Peyer's patch (tissue), 4 donors: ENCODE measurements at regions not wholly inside any gene's neighbourhood (a gene's known extent, or its start where the extent isn't known, plus 50 kb on each side); places are given as distances from the start of the nearest gene placed in this dataset.

Source experiments
- DNase-seq, 3 donors: peaks; one replicate each; pipeline ENCODE4 v3.0.0-alpha.2; 2017 to 2019
- H3K27ac ChIP-seq, 4 donors: fragments of 200-600 bp; sonication (generic); one replicate each; pipeline ENCODE4 v1.5.1; 2016 to 2019
- H3K27me3 ChIP-seq, 2 donors: fragments of 200-600 bp; sonication (generic); one replicate each; pipeline ENCODE4 v1.5.1; 2019
- H3K36me3 ChIP-seq, 3 donors: fragments of 200-600 bp; sonication (generic); one replicate each; pipeline ENCODE4 v1.5.1; 2016 to 2019
- H3K4me1 ChIP-seq, 4 donors: fragments of 200-600 bp; sonication (generic); one replicate each; pipeline ENCODE4 v1.5.1; 2016 to 2019
- H3K4me3 ChIP-seq, 4 donors: fragments of 200-600 bp; sonication (generic); 1 replicate in 3 of 4; 2 replicates in 1 of 4; pipeline ENCODE4 v1.5.1; 2016 to 2019; ENCODE audit warnings: mild to moderate bottlenecking in 1 of 4
- H3K9me3 ChIP-seq, 4 donors: fragments of 200-600 bp; sonication (generic); one replicate each; pipeline ENCODE4 v1.5.1; 2016 to 2019; ENCODE audit warnings: mild to moderate bottlenecking in 1 of 4
- CTCF ChIP-seq, 6 experiments: fragments of 450-650 bp in 4 of 6; fragments of 200-600 bp in 2 of 6; sonication (generic) in 1 of 6; IDR thresholded peaks; one replicate each; pipeline ENCODE4 v1.5.1; 2017 to 2019; ENCODE audit warnings: antibody characterized with exemption in 6 of 6, mild to moderate bottlenecking in 3 of 6, moderate library complexity in 1 of 6
- POLR2A ChIP-seq, 2 donors: fragments of 450-650 bp; IDR thresholded peaks; one replicate each; pipeline ENCODE4 v1.5.1; 2017; ENCODE audit warnings: antibody characterized with exemption in 2 of 2, mild to moderate bottlenecking in 2 of 2, moderate library complexity in 2 of 2

- TF ChIP-seq POLR2A (IDR thresholded peaks at IDR 0.05) = no peak
- no peak for TF ChIP-seq CTCF (IDR thresholded peaks at IDR 0.05)
- Histone ChIP-seq H3K9me3 (peaks cover 0 to 4% (median 0%) of the 10 kb centered on the region in 4 donors), H3K4me1 (no peaks in the 10 kb centered on the region), H3K4me3 (no peak overlapping the region), H3K27me3 (no peaks in the 10 kb centered on the region), H3K27ac (no peak overlapping the region), H3K36me3 (no peaks in the 10 kb centered on the region)
- no peak for DNase-seq
Observed at GRCh38 chr20:22681591-22682248, 97.3 kb upstream of the FOXA2 start.

GRCh38 chr20:22682381-22682780 lies 98.0 kb upstream of the FOXA2 start:
- no peak for DNase-seq
- H3K9me3 ChIP-seq = peaks cover 0 to 4% (median 0%) of the 10 kb centered on the region in 4 donors
- TF ChIP-seq CTCF (IDR thresholded peaks at IDR 0.05) = no peak
- no peaks in the 10 kb centered on the region for H3K4me1 ChIP-seq
- no peak overlapping the region for H3K4me3 ChIP-seq
- H3K36me3 ChIP-seq = no peaks in the 10 kb centered on the region
- no peaks in the 10 kb centered on the region for H3K27me3 ChIP-seq
- H3K27ac ChIP-seq = no peak overlapping the region

- H3K27ac ChIP-seq = no peak overlapping the region
Observed at GRCh38 chr20:22684072-22684762, 99.8 kb upstream of the FOXA2 start.

GRCh38 chr20:22684763-22685443 lies 100.5 kb upstream of the FOXA2 start:
- Histone ChIP-seq H3K27ac (no peak overlapping the region), H3K36me3 (no peaks in the 10 kb centered on the region), H3K9me3 (no peaks in the 10 kb centered on the region), H3K4me3 (no peak overlapping the region), H3K27me3 (no peaks in the 10 kb centered on the region), H3K4me1 (no peaks in the 10 kb centered on the region)
- DNase-seq = no peak
- no peak for TF ChIP-seq CTCF (IDR thresholded peaks at IDR 0.05)
- no peak for TF ChIP-seq POLR2A (IDR thresholded peaks at IDR 0.05)

More at GRCh38 chr20:22684072-22684762, 99.8 kb upstream of the FOXA2 start:
- Histone ChIP-seq H3K4me1 (no peaks in the 10 kb centered on the region), H3K36me3 (no peaks in the 10 kb centered on the region), H3K27me3 (no peaks in the 10 kb centered on the region), H3K4me3 (no peak overlapping the region), H3K9me3 (no peaks in the 10 kb centered on the region)
- peak in 2 of 3 donors; percentile 59 to 76 for DNase-seq
- TF ChIP-seq POLR2A (IDR thresholded peaks at IDR 0.05) (no peak), CTCF (IDR thresholded peaks at IDR 0.05) (peak; percentile 25 to 80 (median 68))

GRCh38 chr20:22686097-22686496 lies 101.7 kb upstream of the FOXA2 start:
- Histone ChIP-seq H3K27me3 (no peaks in the 10 kb centered on the region), H3K4me3 (no peak overlapping the region), H3K9me3 (no peaks in the 10 kb centered on the region), H3K4me1 (no peaks in the 10 kb centered on the region), H3K27ac (no peak overlapping the region), H3K36me3 (no peaks in the 10 kb centered on the region)
- TF ChIP-seq CTCF (IDR thresholded peaks at IDR 0.05) (no peak), POLR2A (IDR thresholded peaks at IDR 0.05) (no peak)
- DNase-seq = no peak
